Breast epithelium (tissue), 3 donors: ENCODE measurements at regions not wholly inside any gene's neighbourhood (a gene's known extent, or its start where the extent isn't known, plus 50 kb on each side); places are given as distances from the start of the nearest gene placed in this dataset.

ENCODE experiments used
- CTCF ChIP-seq, 3 donors: fragments of 450-650 bp; IDR thresholded peaks; one replicate each; pipeline ENCODE4 v1.5.1; 2016 to 2017; ENCODE audit warnings: antibody characterized with exemption in 3 of 3, mild to moderate bottlenecking in 3 of 3, moderate library complexity in 3 of 3
- POLR2A ChIP-seq: fragments of 450-650 bp; IDR thresholded peaks from one replicate; pipeline ENCODE4 v1.6.1; 2016; ENCODE audit warnings: antibody characterized with exemption, mild to moderate bottlenecking, moderate library complexity

DNA sequence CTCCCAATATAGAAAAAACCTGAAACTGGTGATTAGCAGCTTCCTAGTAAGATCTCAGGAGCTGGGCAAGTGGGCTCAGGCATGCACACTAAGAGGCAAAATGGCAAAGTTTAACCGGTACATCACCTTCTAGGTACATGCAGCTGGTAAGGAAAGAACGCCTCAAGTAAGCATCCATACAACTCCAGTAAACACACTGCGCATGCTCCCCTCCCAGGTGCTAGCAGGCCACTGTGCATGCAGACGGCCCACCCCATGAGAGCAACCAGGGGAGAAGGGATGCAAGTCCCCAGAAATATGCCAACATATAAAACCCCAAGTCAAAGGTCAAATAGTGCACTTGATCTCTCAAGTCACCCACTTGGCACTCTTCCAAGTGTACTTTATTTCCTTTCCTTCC is 228.6 kb upstream of the KIF2A start:
- TF ChIP-seq CTCF (IDR thresholded peaks at IDR 0.05) (no peak), POLR2A (no peak)
